Neural progenitor cell (in vitro differentiated cells): ENCODE measurements at regions not wholly inside any gene's neighbourhood (a gene's known extent, or its start where the extent isn't known, plus 50 kb on each side); places are given as distances from the start of the nearest gene placed in this dataset.

Experiments used
- EZH2 ChIP-seq: fragments of 200-600 bp; sonication (generic); IDR thresholded peaks from 2 replicates; pipeline ENCODE4 v1.6.1; 2017; ENCODE audit warnings: antibody characterized with exemption, mild to moderate bottlenecking, moderate library complexity
- TF ChIP-seq, protein P1 (sequence below): fragments of 200-600 bp; sonication (generic); IDR thresholded peaks from 2 replicates; pipeline ENCODE4 v1.5.1; 2017; ENCODE audit warnings: antibody characterized with exemption, mild to moderate bottlenecking

- TF ChIP-seq, protein P1, sequence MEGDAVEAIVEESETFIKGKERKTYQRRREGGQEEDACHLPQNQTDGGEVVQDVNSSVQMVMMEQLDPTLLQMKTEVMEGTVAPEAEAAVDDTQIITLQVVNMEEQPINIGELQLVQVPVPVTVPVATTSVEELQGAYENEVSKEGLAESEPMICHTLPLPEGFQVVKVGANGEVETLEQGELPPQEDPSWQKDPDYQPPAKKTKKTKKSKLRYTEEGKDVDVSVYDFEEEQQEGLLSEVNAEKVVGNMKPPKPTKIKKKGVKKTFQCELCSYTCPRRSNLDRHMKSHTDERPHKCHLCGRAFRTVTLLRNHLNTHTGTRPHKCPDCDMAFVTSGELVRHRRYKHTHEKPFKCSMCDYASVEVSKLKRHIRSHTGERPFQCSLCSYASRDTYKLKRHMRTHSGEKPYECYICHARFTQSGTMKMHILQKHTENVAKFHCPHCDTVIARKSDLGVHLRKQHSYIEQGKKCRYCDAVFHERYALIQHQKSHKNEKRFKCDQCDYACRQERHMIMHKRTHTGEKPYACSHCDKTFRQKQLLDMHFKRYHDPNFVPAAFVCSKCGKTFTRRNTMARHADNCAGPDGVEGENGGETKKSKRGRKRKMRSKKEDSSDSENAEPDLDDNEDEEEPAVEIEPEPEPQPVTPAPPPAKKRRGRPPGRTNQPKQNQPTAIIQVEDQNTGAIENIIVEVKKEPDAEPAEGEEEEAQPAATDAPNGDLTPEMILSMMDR = no peak
- TF ChIP-seq EZH2 = no peak
These were observed 254.6 kb upstream of the NT5E start for GRCh38 chr6:85195243-85195642.
